ENCODE measurements at regions not wholly inside any gene's neighbourhood (a gene's known extent, or its start where the extent isn't known, plus 50 kb on each side); places are given as distances from the start of the nearest gene placed in this dataset.

DNA sequence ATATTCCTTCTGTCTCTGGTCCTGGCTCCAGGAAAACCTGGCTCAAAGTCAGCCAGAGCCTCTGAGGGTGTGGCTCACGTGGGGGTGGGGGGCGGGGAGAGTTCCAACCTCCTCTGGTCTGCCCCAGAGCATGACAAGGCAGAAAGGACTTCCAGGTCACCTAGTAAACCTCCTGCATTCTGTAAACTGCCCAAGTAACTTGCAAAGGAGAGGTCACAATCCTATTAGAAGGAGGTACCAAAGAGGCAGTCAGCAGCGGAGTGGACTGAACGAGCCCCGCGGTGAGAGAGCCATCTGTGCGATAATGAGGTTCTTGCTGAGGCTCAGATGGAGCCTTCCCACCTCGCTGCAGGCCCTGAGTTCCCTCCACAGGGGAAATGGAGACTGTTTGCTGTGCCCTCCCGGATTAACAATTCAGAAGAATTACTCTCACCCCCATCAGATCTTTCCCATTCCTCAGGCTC is 58.9 kb upstream of the GATA6 start:
- Histone ChIP-seq H3K4me3 (ENCODE audit: low read depth, low read length) (no peak overlapping the region), H3K36me3 (ENCODE audit: control insufficient read depth, insufficient read depth, low read length) (no peaks in the 10 kb centered on the region), H3K27me3 (ENCODE audit: control insufficient read depth, insufficient read depth, low read length) (peaks cover under 1% of the 10 kb centered on the region)
- FAIRE-seq (no peak), DNase-seq (ENCODE audit: low read depth) (no peak)
- TF ChIP-seq, protein P1, sequence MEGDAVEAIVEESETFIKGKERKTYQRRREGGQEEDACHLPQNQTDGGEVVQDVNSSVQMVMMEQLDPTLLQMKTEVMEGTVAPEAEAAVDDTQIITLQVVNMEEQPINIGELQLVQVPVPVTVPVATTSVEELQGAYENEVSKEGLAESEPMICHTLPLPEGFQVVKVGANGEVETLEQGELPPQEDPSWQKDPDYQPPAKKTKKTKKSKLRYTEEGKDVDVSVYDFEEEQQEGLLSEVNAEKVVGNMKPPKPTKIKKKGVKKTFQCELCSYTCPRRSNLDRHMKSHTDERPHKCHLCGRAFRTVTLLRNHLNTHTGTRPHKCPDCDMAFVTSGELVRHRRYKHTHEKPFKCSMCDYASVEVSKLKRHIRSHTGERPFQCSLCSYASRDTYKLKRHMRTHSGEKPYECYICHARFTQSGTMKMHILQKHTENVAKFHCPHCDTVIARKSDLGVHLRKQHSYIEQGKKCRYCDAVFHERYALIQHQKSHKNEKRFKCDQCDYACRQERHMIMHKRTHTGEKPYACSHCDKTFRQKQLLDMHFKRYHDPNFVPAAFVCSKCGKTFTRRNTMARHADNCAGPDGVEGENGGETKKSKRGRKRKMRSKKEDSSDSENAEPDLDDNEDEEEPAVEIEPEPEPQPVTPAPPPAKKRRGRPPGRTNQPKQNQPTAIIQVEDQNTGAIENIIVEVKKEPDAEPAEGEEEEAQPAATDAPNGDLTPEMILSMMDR (IDR thresholded peaks at IDR 0.05; ENCODE audit: insufficient read depth, low read length, severe bottlenecking) = no peak

DNA sequence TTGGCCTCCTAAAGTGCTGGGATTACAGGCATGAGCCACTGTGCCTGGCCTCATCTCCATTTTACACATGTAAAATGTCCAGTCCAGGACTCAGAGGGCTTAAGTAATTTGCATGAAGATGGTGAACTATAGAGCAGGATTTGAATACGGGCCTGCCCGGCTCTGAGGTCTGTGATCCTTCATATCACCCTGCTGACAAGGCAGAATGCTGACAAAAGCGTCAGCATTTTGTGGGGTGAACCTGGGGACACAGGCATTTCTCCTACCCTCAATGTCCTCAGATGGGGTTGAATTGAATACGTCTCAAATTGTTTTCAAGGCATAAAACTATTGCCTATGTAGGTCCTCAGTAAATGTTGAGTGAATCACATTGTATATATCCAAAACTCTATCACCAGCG is 57.2 kb upstream of the GATA6 start:
- H3K4me3 ChIP-seq (ENCODE audit: low read depth, low read length) = no peak overlapping the region
- TF ChIP-seq, protein P1 (IDR thresholded peaks at IDR 0.05; ENCODE audit: insufficient read depth, low read length, severe bottlenecking) = no peak
- H3K27me3 ChIP-seq (ENCODE audit: control insufficient read depth, insufficient read depth, low read length) = peaks cover 2% of the 10 kb centered on the region
- no peaks in the 10 kb centered on the region for H3K36me3 ChIP-seq (ENCODE audit: control insufficient read depth, insufficient read depth, low read length)
- FAIRE-seq = no peak
- no peak for DNase-seq (ENCODE audit: low read depth)

DNA sequence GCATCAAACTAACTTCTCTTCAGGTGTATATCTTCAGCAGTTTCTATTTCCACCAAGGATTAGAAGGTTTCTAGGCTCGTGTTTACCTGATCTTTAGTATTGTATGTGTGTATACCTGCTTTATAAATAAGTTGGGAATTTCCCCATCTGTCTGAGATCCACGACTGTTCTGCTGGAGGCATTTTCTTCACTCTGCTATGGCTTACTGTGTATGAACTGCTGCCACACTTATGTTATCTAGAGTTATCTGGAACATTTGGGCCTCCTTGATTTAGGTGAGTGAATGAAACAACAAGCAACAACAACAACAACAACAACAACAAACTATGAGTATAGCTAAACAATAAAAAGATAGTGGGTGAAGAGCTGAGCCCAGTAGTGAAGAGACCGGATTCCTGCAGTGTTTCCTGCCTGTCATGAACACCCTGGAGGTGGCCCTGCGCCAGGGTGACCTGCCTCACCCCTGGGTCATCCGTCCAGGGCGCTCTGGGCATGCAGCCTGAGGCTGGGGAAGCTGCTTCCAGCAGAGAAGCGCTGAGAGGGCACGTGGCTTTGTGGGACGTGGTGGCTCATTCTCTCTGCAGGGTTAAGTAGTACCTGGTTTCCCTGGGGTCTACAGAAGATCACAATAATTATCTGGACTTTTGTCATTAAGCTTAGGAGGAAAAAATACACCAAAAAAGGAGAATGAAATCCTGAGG is 56.1 kb upstream of the GATA6 start:
- TF ChIP-seq, protein P1 (IDR thresholded peaks at IDR 0.05; ENCODE audit: insufficient read depth, low read length, severe bottlenecking) = no peak
- H3K4me3 ChIP-seq (ENCODE audit: low read depth, low read length) = no peak overlapping the region
- FAIRE-seq = no peak
- DNase-seq (ENCODE audit: low read depth) = no peak
- no peaks in the 10 kb centered on the region for H3K36me3 ChIP-seq (ENCODE audit: control insufficient read depth, insufficient read depth, low read length)
- H3K27me3 ChIP-seq (ENCODE audit: control insufficient read depth, insufficient read depth, low read length) = peaks cover 2% of the 10 kb centered on the region

DNA sequence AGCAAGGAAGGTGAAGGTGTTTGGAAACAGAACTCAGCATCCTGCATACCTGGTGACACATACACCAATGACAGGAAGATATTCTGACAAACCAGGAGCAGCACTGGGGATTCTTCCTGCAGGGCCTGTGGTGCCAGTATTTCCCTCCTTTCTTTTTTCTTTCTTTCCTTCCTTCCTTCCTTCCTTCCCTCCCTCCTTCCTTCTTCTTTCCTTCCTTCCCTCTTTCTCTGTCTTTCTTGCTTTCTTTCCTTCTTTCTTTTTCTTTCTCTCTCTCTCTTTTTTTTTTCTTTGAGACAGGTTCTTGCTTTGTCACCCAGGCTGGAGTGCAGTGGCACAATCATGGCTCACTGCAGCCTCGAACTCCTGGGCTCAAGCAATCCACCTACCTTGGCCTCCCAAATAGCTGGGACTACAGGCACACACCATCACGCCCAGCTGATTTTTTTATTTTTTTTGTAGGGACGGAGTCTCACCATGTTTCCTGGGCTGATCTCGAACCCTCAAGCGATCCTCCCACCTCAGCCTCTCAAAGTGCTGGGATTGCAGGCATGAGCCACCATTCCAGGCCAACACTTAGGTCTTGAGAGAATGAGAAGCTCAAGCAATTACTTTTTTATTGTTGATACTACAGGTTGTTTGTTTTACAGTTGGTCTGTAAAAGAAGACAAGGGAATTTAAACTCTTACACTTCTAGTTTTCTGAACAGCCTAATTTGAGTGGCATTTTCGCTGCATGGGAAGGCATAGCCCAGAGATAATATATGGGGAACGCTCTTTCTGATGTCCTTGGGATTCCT is 54.7 kb upstream of the GATA6 start:
- Histone ChIP-seq H3K27me3 (ENCODE audit: control insufficient read depth, insufficient read depth, low read length) (peaks cover 2% of the 10 kb centered on the region), H3K4me3 (ENCODE audit: low read depth, low read length) (no peak overlapping the region), H3K36me3 (ENCODE audit: control insufficient read depth, insufficient read depth, low read length) (no peaks in the 10 kb centered on the region)
- peak; percentile 23 for DNase-seq (ENCODE audit: low read depth)
- TF ChIP-seq, protein P1 (IDR thresholded peaks at IDR 0.05; ENCODE audit: insufficient read depth, low read length, severe bottlenecking) = no peak
- FAIRE-seq = no peak

DNA sequence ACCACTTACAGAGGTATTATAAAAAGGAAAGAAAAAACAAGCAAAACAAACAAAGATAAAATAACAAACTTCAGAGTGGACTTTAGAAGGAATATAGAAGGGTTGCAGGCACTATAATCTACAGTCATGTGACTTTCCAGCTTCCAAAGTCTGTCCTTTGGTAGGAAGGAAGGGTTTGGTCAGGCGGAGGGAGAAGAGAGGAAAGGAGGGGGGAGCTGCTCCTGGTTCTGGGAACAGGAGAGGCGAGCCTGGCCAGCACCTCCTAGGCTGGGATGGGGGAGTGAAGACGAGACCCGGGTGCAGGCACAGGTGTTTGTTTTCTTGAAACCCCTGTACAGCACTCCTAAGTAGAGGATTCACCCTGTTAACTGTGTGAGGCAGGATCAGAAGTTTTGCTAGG is 53.8 kb upstream of the GATA6 start:
- TF ChIP-seq, protein P1 (IDR thresholded peaks at IDR 0.05; ENCODE audit: insufficient read depth, low read length, severe bottlenecking) = no peak
- Histone ChIP-seq H3K27me3 (ENCODE audit: control insufficient read depth, insufficient read depth, low read length) (peaks cover 2% of the 10 kb centered on the region), H3K36me3 (ENCODE audit: control insufficient read depth, insufficient read depth, low read length) (no peaks in the 10 kb centered on the region), H3K4me3 (ENCODE audit: low read depth, low read length) (no peak overlapping the region)
- DNase-seq (ENCODE audit: low read depth) (no peak), FAIRE-seq (no peak)
